HepG2 (cell line): ENCODE measurements at regions not wholly inside any gene's neighbourhood (a gene's known extent, or its start where the extent isn't known, plus 50 kb on each side); places are given as distances from the start of the nearest gene placed in this dataset.

ENCODE experiments used
- ATAC-seq: fragments of 200-7000 bp; cut with Tn5 transposase; 3 replicates; pipeline ENCODE4 v1.9.1; 2020; ENCODE audit warnings: mild to moderate bottlenecking, moderate library complexity
- BruUV-seq: library from RNA; stranded (reverse); fragments of 400-500 nt; replicated peaks from 2 replicates; lab custom pipeline; 2021; lab: Mats Ljungman, UMichigan
- CTCF ChIA-PET: fragments of 300-600 bp; formaldehyde crosslinking; extraction: SDS; loops from one replicate; lab custom pipeline; 2021; ENCODE audit warnings: low total read pairs, inconsistent platforms, low intra/inter-chr PET ratio; lab: Yijun Ruan, JAX
- POLR2A ChIA-PET: fragments of 350-600 bp; sonication (Branson Sonifier 250); formaldehyde crosslinking; loops from one replicate; lab custom pipeline; 2020; ENCODE audit warnings: antibody characterized with exemption, inconsistent platforms; lab: Yijun Ruan, JAX
- DNase-seq: peaks from one replicate; pipeline ENCODE4 v3.0.0-alpha.2; 2015; ENCODE audit warnings: low spot score
- FAIRE-seq: peaks from 3 replicates; lab custom pipeline; 2011; peaks lifted over from hg19 to GRCh38; lab: Jason Lieb, UNC
- H2AFZ ChIP-seq: one replicate; pipeline ENCODE4 v1.6.1; 2011; ENCODE audit warnings: low read length, inconsistent platforms
- H3K27ac ChIP-seq: fragments of 300-600 bp; 3 replicates; pipeline ENCODE4 v1.8.0; 2011; ENCODE audit warnings: mixed run types, mild to moderate bottlenecking, mixed read lengths, low read length, inconsistent platforms; ENCODE audit not compliant: insufficient read depth; ENCODE audit errors: extremely low read length
- H3K27me3 ChIP-seq, 2 experiments: fragments of 200-600 bp in 1 of 2; 2 replicates in 1 of 2; 3 replicates in 1 of 2; pipeline versions ENCODE4 v1.6.0 to v1.8.0; 2011; ENCODE audit warnings: low read length in 2 of 2, mild to moderate bottlenecking in 2 of 2, moderate library complexity in 2 of 2, inconsistent platforms in 1 of 2; ENCODE audit not compliant: insufficient read depth in 2 of 2, control insufficient read depth in 1 of 2
- H3K36me3 ChIP-seq, 2 experiments: fragments of 200-600 bp in 1 of 2; replicated peaks in 1 of 2; 2 replicates in 1 of 2; 3 replicates in 1 of 2; pipeline versions ENCODE4 v1.5.1 to v1.8.0; 2011; ENCODE audit warnings: low read length in 2 of 2, inconsistent platforms in 1 of 2; ENCODE audit not compliant: insufficient read depth in 2 of 2, control insufficient read depth in 1 of 2
- H3K4me1 ChIP-seq: 2 replicates; pipeline ENCODE4 v1.5.1; 2012; ENCODE audit warnings: low read length, inconsistent platforms; ENCODE audit not compliant: insufficient read depth
- H3K4me2 ChIP-seq: 2 replicates; pipeline ENCODE4 v1.6.0; 2011; ENCODE audit warnings: low read depth, low read length, inconsistent platforms
- H3K4me3 ChIP-seq, 3 experiments: fragments of 200-600 bp in 1 of 3; sonication (generic), shearing (Covaris generic) in 1 of 3; replicated peaks in 1 of 3; 2 replicates each; pipeline ENCODE4 v1.5.1; 2011 to 2016; ENCODE audit warnings: low read length in 3 of 3, inconsistent platforms in 2 of 3, low read depth in 2 of 3, mild to moderate bottlenecking in 2 of 3, control low read depth in 1 of 3, mixed read lengths in 1 of 3; ENCODE audit not compliant: insufficient read depth in 1 of 3
- H3K79me2 ChIP-seq: one replicate; pipeline ENCODE4 v1.6.1; 2011; ENCODE audit warnings: low read length, inconsistent platforms; ENCODE audit not compliant: insufficient read depth
- H3K9ac ChIP-seq: 2 replicates; pipeline ENCODE4 v1.6.0; 2011; ENCODE audit warnings: mild to moderate bottlenecking, low read depth, low read length, inconsistent platforms; ENCODE audit not compliant: insufficient read depth
- H3K9me3 ChIP-seq: 2 replicates; pipeline ENCODE4 v1.5.1; 2012; ENCODE audit warnings: mild to moderate bottlenecking, low read length
- H4K20me1 ChIP-seq: 2 replicates; pipeline ENCODE4 v1.6.0; 2011; ENCODE audit warnings: inconsistent platforms, mild to moderate bottlenecking, low read length, moderate library complexity; ENCODE audit not compliant: insufficient read depth
- ADNP ChIP-seq: sonication (generic); formaldehyde crosslinking; IDR thresholded peaks from 2 replicates; pipeline ENCODE4 v1.4.0; 2020; ENCODE audit warnings: missing genetic modification reagents
- E2F5 ChIP-seq: sonication (generic); formaldehyde crosslinking; conservative IDR thresholded peaks from 2 replicates; pipeline ENCODE4 v1.4.0; 2020; ENCODE audit warnings: missing genetic modification reagents
- HNF4A ChIP-seq: sonication (generic); formaldehyde crosslinking; IDR thresholded peaks from 2 replicates; pipeline ENCODE4 v1.4.0; 2020; ENCODE audit warnings: missing genetic modification reagents
- LBX2 ChIP-seq: sonication (generic); formaldehyde crosslinking; IDR thresholded peaks from 2 replicates; pipeline ENCODE4 v1.5.0; 2020; ENCODE audit warnings: missing genetic modification reagents, mild to moderate bottlenecking, borderline replicate concordance
- MED1 ChIP-seq: sonication (generic); formaldehyde crosslinking; IDR thresholded peaks from 2 replicates; pipeline ENCODE4 v1.4.0; 2020; ENCODE audit warnings: missing genetic modification reagents
- RFXANK ChIP-seq: IDR thresholded peaks from 2 replicates; pipeline ENCODE4 v1.6.1; 2016
- SNRNP70 ChIP-seq: fragments of 200-400 bp; formaldehyde crosslinking; IDR thresholded peaks from 2 replicates; pipeline ENCODE4 v1.6.1; 2017; ENCODE audit warnings: mild to moderate bottlenecking, low read depth, low read length, moderate library complexity
- THAP11 ChIP-seq: IDR thresholded peaks from 2 replicates; pipeline ENCODE4 v1.6.1; 2016; ENCODE audit warnings: missing biosample characterization, missing genetic modification reagents
- ZBTB39 ChIP-seq: sonication (generic); formaldehyde crosslinking; IDR thresholded peaks from 2 replicates; pipeline ENCODE4 v1.5.0; 2020; ENCODE audit warnings: missing genetic modification reagents
- ZKSCAN8 ChIP-seq: IDR thresholded peaks from 2 replicates; pipeline ENCODE4 v1.6.1; 2016; ENCODE audit warnings: borderline replicate concordance, missing genetic modification reagents, missing compliant biosample characterization
- ZNF333 ChIP-seq: sonication (generic); formaldehyde crosslinking; IDR thresholded peaks from 2 replicates; pipeline ENCODE4 v1.4.0; 2020; ENCODE audit warnings: mild to moderate bottlenecking, missing genetic modification reagents, borderline replicate concordance
- ZNF362 ChIP-seq: sonication (generic); formaldehyde crosslinking; IDR thresholded peaks from 2 replicates; pipeline ENCODE4 v1.4.0; 2020; ENCODE audit warnings: missing genetic modification reagents, mild to moderate bottlenecking, borderline replicate concordance
- ZNF879 ChIP-seq: sonication (generic); formaldehyde crosslinking; IDR thresholded peaks from 2 replicates; pipeline ENCODE4 v1.8.1; 2023; ENCODE audit warnings: missing genetic modification reagents
- WGBS: methylation state at CpG from one replicate; pipeline ENCODE4 v1.1.6; 2017; ENCODE audit warnings: low lambda C conversion rate; 5-methylcytosine and 5-hydroxymethylcytosine counted together
- in situ Hi-C: cut with HindIII; loops from 2 replicates; pipeline ENCODE4 v1.10.0; 2017; ENCODE audit warnings: low pct_unique_long_range_greater_than_20kb; ENCODE audit not compliant: extremely low pct_ligation_motif_present
- intact Hi-C: fragments of 100-400 bp; cut with micrococcal nuclease; formaldehyde crosslinking; loops from one replicate; pipeline ENCODE4 v1.10.0; 2022; ENCODE audit not compliant: unreplicated experiment
- TF ChIP-seq, protein P1 (sequence below): sonication (generic); formaldehyde crosslinking; IDR thresholded peaks from 2 replicates; pipeline ENCODE4 v1.8.0; 2023; ENCODE audit warnings: mild to moderate bottlenecking, missing genetic modification reagents

- TF ChIP-seq THAP11 (CRISPR knock-in tag) (no peak), LBX2 (CRISPR knock-in tag) (no peak), E2F5 (no peak), HNF4A (no peak), ZBTB39 (no peak), RFXANK (CRISPR knock-in tag) (no peak), ZKSCAN8 (no peak), ZNF879 (CRISPR knock-in tag) (no peak), ZNF362 (CRISPR knock-in tag) (no peak), ADNP (CRISPR knock-in tag) (no peak), MED1 (CRISPR knock-in tag) (no peak), ZNF333 (no peak), SNRNP70 (no peak)
- TF ChIP-seq, protein P1, sequence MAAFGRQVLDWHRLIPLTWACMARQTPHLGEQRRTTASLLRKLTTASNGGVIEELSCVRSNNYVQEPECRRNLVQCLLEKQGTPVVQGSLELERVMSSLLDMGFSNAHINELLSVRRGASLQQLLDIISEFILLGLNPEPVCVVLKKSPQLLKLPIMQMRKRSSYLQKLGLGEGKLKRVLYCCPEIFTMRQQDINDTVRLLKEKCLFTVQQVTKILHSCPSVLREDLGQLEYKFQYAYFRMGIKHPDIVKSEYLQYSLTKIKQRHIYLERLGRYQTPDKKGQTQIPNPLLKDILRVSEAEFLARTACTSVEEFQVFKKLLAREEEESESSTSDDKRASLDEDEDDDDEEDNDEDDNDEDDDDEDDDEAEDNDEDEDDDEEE (CRISPR knock-in tag): no peak
- ChIA-PET CTCF (no interaction called here), POLR2A (no interaction called here)
- ATAC-seq (no peak), DNase-seq (no peak), FAIRE-seq (no peak)
- H3K4me2 ChIP-seq: no peak overlapping the region
- no TSS peak for BruUV-seq
- H3K9me3 ChIP-seq: no peaks in the 10 kb centered on the region
- H2AFZ ChIP-seq: no peak overlapping the region
- H3K79me2 ChIP-seq: no peaks in the 10 kb centered on the region
- intact Hi-C loops: no loop called here
- H3K36me3 ChIP-seq: no peaks in the 10 kb centered on the region
- no peaks in the 10 kb centered on the region for H4K20me1 ChIP-seq
- in situ Hi-C loops: no loop called here
- whole genome bisulfite sequencing: 22% methylated on average over 1 of the region's 1 CpG
- no peak overlapping the region for H3K9ac ChIP-seq
- no peak overlapping the region for H3K27ac ChIP-seq
- H3K4me3 ChIP-seq: no peak overlapping the region
- peaks cover 23% of the 10 kb centered on the region for H3K4me1 ChIP-seq
- no peaks in the 10 kb centered on the region; a peak in 1 of 5 replicates for H3K27me3 ChIP-seq
Measured at GRCh38 chr6:54002116-54002515, 109.1 kb upstream of the MLIP start.
